HUES48 (cell line): ENCODE measurements at regions not wholly inside any gene's neighbourhood (a gene's known extent, or its start where the extent isn't known, plus 50 kb on each side); places are given as distances from the start of the nearest gene placed in this dataset.

Source experiments
- H3K27ac ChIP-seq: one replicate; pipeline ENCODE4 v1.7.0; 2013; ENCODE audit warnings: low read depth, low read length, inconsistent platforms
- H3K27me3 ChIP-seq: 2 replicates; pipeline ENCODE4 v1.6.1; 2013; ENCODE audit warnings: mild to moderate bottlenecking, low read length; ENCODE audit not compliant: control insufficient read depth, insufficient read depth
- H3K36me3 ChIP-seq: 2 replicates; pipeline ENCODE4 v1.6.1; 2013; ENCODE audit warnings: low read length; ENCODE audit not compliant: control insufficient read depth, insufficient read depth
- H3K4me1 ChIP-seq: 2 replicates; pipeline ENCODE4 v1.6.1; 2013; ENCODE audit warnings: mild to moderate bottlenecking, low read length; ENCODE audit not compliant: control insufficient read depth, insufficient read depth
- H3K4me3 ChIP-seq: 2 replicates; pipeline ENCODE4 v1.5.1; 2013; ENCODE audit warnings: mild to moderate bottlenecking, low read depth, low read length
- H3K9ac ChIP-seq: 2 replicates; pipeline ENCODE4 v1.6.1; 2013; ENCODE audit warnings: mild to moderate bottlenecking, low read depth, low read length, moderate library complexity
- H3K9me3 ChIP-seq: 2 replicates; pipeline ENCODE4 v1.6.1; 2013; ENCODE audit warnings: low read length; ENCODE audit not compliant: control insufficient read depth, insufficient read depth

DNA sequence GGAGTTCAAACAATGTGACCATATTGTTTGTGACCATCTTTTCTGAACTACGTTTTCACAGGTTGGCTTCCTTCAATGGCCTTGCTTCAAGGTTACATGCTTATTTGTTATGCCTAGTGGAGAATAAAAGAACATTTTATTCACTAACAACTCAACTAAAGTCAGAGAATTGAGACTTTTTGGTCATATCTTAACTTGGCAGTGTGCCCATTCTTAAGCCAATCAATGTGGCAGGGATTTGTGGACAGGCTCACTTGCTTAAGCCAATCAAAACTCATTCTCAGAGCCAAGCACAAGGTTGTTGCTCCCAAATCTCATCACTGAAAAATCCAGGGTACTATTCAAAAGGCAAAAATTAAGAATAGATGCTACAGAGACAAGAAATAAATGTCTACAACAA is 455.8 kb upstream of the FAT3 start:
- H3K4me3 ChIP-seq: no peak overlapping the region
- H3K27me3 ChIP-seq: no peaks in the 10 kb centered on the region
- H3K36me3 ChIP-seq: no peaks in the 10 kb centered on the region
- H3K27ac ChIP-seq: no peak overlapping the region
- H3K4me1 ChIP-seq: no peaks in the 10 kb centered on the region
- H3K9ac ChIP-seq: no peak overlapping the region
- H3K9me3 ChIP-seq: no peaks in the 10 kb centered on the region

DNA sequence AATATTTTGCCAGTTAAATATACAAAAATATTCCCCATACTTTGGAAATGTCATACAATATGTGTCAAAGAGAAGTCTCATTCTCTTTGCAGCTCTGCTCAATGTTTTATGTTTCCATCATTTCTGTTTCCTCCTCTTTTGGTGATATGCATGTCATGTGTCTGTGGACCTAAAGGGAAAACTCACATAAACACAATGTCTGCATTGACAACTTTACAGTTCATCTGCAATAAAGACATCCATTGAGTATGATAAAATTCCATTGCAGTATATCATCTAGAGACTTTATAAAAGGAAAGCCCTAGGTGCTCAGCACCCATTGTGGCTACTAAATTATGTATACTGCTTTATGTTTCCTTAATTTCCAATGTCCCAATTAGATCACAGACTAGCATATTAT is 461.3 kb upstream of the FAT3 start:
- peaks cover 8% of the 10 kb centered on the region; the same call in 1 of the 2 replicates for H3K4me1 ChIP-seq
- no peaks in the 10 kb centered on the region for H3K27me3 ChIP-seq
- H3K27ac ChIP-seq: no peak overlapping the region
- no peak overlapping the region for H3K9ac ChIP-seq
- no peaks in the 10 kb centered on the region for H3K36me3 ChIP-seq
- no peak overlapping the region for H3K4me3 ChIP-seq
- H3K9me3 ChIP-seq: no peaks in the 10 kb centered on the region

DNA sequence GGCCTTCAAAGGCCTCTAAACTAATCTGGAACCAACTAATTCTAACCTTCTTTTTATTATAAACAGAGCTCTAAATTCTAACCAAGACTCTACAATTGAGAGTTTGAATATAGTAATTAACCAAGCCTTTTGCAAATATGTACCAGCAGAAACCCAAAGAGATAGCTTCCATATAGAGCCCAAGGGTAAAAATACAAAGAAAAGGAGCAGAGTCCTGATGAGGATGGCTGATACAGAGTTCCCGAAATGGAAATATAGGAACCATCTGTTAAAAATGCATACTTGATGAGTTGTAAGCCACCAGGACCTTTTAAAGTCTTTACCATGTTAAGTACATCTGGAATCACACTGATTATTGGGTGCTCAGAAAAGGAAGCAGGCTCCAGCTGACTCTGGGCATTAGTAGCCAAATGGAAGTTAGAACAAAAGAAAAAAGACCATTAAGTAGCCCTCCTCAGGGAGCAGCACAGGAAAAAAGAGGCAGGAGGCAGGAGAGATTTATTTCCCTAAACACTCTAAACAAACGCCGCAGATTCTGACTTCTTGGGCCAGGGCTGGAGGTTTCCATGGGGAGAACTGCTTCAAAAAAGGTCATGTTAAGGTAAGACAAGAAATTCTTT is 463.1 kb upstream of the FAT3 start:
- Histone ChIP-seq H3K9me3 (no peaks in the 10 kb centered on the region), H3K4me3 (no peak overlapping the region), H3K27ac (peak overlapping the region; percentile 29), H3K9ac (no peak overlapping the region), H3K27me3 (no peaks in the 10 kb centered on the region), H3K4me1 (peaks cover 8% of the 10 kb centered on the region; the same call in 1 of the 2 replicates), H3K36me3 (no peaks in the 10 kb centered on the region)

DNA sequence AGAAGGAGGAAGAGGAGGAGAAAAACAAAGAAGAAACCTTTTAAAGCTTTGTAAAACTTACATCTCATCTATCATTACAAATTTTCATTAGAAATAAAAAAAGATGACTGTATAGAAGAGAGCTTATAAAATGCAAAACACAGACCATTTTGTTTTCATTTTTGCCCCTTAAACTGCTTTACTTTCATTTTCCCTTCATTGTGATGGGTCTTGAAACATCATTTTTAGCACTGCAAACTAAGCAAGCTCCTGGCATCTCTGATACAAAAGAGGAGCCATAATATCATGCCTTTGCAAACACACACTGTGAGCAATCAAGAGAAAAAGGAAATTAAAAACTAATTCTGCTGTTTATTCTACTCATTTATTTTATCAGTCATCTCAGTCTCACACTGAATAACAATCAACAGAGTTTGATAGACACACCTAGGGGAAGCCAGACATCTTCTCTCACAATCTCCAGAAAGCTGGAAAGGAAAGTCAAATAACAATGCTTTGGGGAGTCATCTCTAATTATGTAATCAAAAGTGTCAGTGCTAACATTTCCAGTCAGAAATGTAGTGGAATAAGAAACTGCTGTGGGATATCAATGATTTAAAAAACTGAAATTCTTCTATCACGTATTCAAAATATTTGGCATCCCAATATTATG is 467.7 kb upstream of the FAT3 start:
- H3K27me3 ChIP-seq: no peaks in the 10 kb centered on the region
- H3K9me3 ChIP-seq: no peaks in the 10 kb centered on the region
- H3K4me3 ChIP-seq: no peak overlapping the region
- peaks cover 6% of the 10 kb centered on the region; the same call in 1 of the 2 replicates for H3K4me1 ChIP-seq
- H3K36me3 ChIP-seq: no peaks in the 10 kb centered on the region
- H3K9ac ChIP-seq: no peak overlapping the region
- H3K27ac ChIP-seq: no peak overlapping the region

DNA sequence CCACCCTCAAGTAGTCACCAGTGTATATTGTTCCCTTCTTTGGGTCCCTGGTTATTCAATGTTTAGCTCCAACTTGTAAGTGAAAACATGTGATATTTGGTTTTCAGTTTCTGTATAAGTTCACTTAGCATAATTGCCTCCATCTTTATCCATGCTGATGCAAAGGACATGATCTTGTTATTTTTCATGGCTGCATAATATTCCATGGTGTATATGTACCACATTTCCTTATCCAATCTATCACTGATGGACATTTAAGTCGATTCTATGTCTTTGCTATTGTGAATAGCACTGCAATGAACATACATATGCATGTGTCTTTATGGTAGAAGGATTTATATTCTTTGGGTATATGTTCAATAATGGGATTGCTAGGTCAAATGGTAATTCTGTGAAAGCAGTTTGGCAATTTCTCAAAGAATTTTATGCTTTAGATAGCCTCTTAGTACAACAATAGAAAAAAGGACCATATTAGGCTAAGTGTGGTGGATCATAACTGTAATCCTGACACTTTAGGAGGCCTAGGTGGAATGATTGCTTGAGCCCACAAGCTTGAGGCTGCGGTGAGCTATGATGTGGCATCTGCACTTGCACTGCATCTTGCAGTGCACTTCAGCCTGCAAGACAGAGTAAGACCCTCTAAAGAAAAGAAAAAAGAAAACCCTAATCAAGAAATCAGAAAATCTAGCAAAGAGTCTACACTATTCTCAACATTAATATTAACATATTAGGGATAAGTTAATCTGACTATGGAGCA is 468.5 kb upstream of the FAT3 start:
- H3K9ac ChIP-seq: no peak overlapping the region
- H3K4me3 ChIP-seq: no peak overlapping the region

DNA sequence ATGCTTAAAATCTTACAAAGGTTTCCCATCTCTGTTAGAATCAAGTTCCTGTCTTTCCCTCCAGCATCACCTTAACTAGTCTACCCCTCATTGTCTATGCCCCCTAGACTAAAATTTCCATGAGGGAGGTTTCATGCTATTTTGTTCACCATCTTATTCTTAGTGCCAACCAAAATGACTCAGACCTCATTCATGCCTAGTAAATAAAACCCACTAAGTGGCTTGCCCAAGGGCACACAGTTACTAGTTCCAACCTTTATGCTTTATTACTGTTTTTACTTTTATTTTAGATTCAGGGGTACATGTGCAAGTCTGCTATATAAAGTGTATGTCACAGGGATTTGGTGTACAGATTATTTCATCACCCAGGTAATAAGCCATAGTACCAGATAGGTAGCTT is 469.1 kb upstream of the FAT3 start:
- Histone ChIP-seq H3K9me3 (no peaks in the 10 kb centered on the region), H3K36me3 (no peaks in the 10 kb centered on the region), H3K9ac (no peak overlapping the region), H3K27me3 (no peaks in the 10 kb centered on the region), H3K27ac (no peak overlapping the region), H3K4me3 (no peak overlapping the region), H3K4me1 (no peaks in the 10 kb centered on the region)

More for the DNA sequence above, 468.5 kb upstream of the FAT3 start:
- Histone ChIP-seq H3K27me3 (no peaks in the 10 kb centered on the region), H3K36me3 (no peaks in the 10 kb centered on the region), H3K4me1 (no peaks in the 10 kb centered on the region), H3K9me3 (no peaks in the 10 kb centered on the region), H3K27ac (no peak overlapping the region)

DNA sequence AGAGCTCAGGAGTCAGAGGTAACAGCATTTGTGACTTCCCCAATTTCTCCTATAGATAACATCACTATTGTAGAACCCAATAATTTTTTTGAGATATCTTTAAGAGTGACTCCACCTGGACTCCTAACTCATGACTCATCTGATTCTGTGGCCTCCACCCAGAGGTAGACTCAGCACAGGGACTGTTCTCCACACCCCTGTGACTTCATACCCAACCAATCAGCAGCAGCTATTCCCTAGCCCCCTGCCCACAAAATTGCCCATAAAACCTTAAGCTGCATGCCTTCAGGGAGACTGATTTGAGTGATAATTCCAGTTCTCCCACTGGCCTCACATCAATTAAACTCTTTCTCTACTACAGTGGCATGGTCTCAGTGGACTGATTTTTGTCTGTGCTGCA is 475.4 kb upstream of the FAT3 start:
- H3K4me3 ChIP-seq: no peak overlapping the region
- no peaks in the 10 kb centered on the region for H3K36me3 ChIP-seq
- H3K27me3 ChIP-seq: no peaks in the 10 kb centered on the region
- no peaks in the 10 kb centered on the region for H3K4me1 ChIP-seq
- no peak overlapping the region for H3K9ac ChIP-seq
- H3K9me3 ChIP-seq: no peaks in the 10 kb centered on the region
- no peak overlapping the region for H3K27ac ChIP-seq

- H3K4me1 ChIP-seq: no peaks in the 10 kb centered on the region
- no peaks in the 10 kb centered on the region for H3K36me3 ChIP-seq
- no peak overlapping the region for H3K9ac ChIP-seq
- H3K27ac ChIP-seq: no peak overlapping the region
- H3K4me3 ChIP-seq: no peak overlapping the region
- H3K9me3 ChIP-seq: no peaks in the 10 kb centered on the region
- no peaks in the 10 kb centered on the region for H3K27me3 ChIP-seq
Measured at GRCh38 chr11:91742155-91742554, 482.5 kb upstream of the FAT3 start.

DNA sequence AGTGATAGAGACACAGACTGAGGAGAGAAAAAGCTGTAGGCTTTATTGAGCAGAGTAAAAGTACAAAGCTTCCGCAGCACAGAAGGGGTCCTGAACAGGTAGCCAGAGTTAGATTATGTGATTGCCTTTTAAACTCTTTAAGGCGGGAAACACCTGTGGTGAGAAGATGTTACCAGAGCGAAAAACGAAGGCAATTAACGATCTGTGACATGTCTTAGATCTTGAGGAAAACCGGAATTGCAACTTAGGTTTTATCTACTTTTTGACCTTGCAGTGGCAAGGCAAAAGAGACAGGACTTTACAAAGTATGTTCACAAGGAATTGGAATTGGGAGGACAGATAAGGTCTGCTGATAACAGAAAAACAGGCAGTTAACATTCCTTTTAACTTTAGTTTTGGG is 493.6 kb upstream of the FAT3 start:
- Histone ChIP-seq H3K4me1 (peaks cover 18% of the 10 kb centered on the region), H3K9ac (no peak overlapping the region), H3K4me3 (no peak overlapping the region), H3K27me3 (no peaks in the 10 kb centered on the region), H3K27ac (no peak overlapping the region), H3K36me3 (no peaks in the 10 kb centered on the region), H3K9me3 (peaks cover 2% of the 10 kb centered on the region; the same call in 1 of the 2 replicates)

DNA sequence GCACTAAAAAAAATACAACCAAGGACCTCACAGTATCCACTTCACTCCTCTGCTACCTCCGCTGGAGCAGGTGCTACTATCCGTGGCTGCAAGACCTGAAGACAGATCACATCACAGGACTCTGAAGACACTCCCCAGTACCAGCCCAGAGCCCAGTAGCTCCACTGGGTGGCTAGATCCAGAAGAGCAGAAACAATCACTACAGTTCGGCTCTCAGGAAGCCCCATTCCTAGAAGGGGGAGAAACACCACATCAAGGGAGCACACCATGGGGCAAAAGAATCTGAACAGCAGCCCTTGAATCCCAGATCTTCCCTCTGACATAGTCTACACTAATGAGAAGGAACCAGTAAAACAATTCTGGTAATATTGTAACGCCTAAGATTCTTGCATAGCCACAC is 494.0 kb upstream of the FAT3 start:
- Histone ChIP-seq H3K27ac (no peak overlapping the region), H3K9me3 (no peaks in the 10 kb centered on the region), H3K4me3 (no peak overlapping the region), H3K9ac (no peak overlapping the region), H3K36me3 (no peaks in the 10 kb centered on the region), H3K4me1 (peaks cover 18% of the 10 kb centered on the region), H3K27me3 (no peaks in the 10 kb centered on the region)

DNA sequence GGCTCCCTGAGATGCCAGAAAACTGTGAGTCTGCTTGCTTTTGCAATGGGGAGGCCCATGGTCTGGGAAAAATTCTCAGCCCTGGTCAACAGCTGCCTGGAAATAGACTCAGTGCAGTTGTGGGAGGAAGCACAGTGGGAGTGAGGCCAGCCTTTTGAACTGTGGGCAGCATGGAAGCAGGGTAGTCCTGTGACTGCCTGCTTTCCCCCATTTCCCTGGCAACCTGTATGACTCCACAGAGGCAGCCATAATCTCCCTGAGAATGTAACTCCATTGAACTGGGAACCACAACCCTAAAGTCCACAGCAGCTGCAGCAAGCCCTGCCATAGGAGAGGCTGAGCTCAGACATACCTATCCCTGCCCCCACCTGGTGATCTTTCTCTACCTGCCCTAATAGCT is 494.6 kb upstream of the FAT3 start:
- Histone ChIP-seq H3K36me3 (no peaks in the 10 kb centered on the region), H3K4me3 (no peak overlapping the region), H3K9ac (no peak overlapping the region), H3K4me1 (peaks cover 18% of the 10 kb centered on the region), H3K9me3 (no peaks in the 10 kb centered on the region), H3K27me3 (no peaks in the 10 kb centered on the region), H3K27ac (no peak overlapping the region)
